Motor neuron (in vitro differentiated cells): ENCODE measurements at regions not wholly inside any gene's neighbourhood (a gene's known extent, or its start where the extent isn't known, plus 50 kb on each side); places are given as distances from the start of the nearest gene placed in this dataset.

ENCODE experiments used
- ATAC-seq, 8 experiments: fragments of 200-7000 bp; cut with Tn5 transposase; replicated peaks in 6 of 8; 2 replicates each; pipeline ENCODE4 v1.8.0; 2021; ENCODE audit warnings: mild to moderate bottlenecking in 8 of 8, moderate library complexity in 8 of 8
- H3K27ac ChIP-seq, 2 donors: fragments of 250-450 bp; sonication (Bioruptor Pico); 2 replicates each; pipeline ENCODE4 v1.9.0; 2021; ENCODE audit warnings: antibody characterized with exemption in 2 of 2, mild to moderate bottlenecking in 2 of 2, moderate library complexity in 1 of 2
- H3K4me1 ChIP-seq, 2 donors: fragments of 250-450 bp; sonication (Bioruptor Pico); replicated peaks in 1 of 2; 2 replicates each; pipeline ENCODE4 v1.6.1; 2021; ENCODE audit warnings: antibody characterized with exemption in 2 of 2, mild to moderate bottlenecking in 2 of 2, moderate library complexity in 1 of 2
- H3K4me3 ChIP-seq, 5 donors: fragments of 250-450 bp; sonication (Bioruptor Pico); 2 replicates each; pipeline ENCODE4 v1.9.0; 2021; ENCODE audit warnings: antibody characterized with exemption in 5 of 5, mild to moderate bottlenecking in 5 of 5, moderate library complexity in 4 of 5
- WGBS, 10 experiments: fragments of 450-650 bp; shearing (Covaris generic); methylation state at CpG; one replicate each; pipeline ENCODE4 v1.0.0; 2022; 5-methylcytosine and 5-hydroxymethylcytosine counted together
- in situ Hi-C, 9 experiments: fragments of 400-800 bp; cut with MboI; loops; one replicate each; pipeline ENCODE4 v1.15.0; 2021; ENCODE audit warnings: low sequenced_read_pairs in 9 of 9, low pct_unique_long_range_greater_than_20kb in 2 of 9; ENCODE audit not compliant: unreplicated experiment in 9 of 9

GRCh38 chr5:107135391-107135790 is 535.3 kb downstream of the EFNA5 start:
- H3K27ac ChIP-seq, result no peak overlapping the region
- no peaks in the 10 kb centered on the region for H3K4me1 ChIP-seq
- H3K4me3 ChIP-seq, result no peak overlapping the region
- in situ Hi-C loops, result no loop called here
- WGBS, 10 experiments, result 0 to 100% (median 93%) methylated on average over 1 to 2 of the region's 2 CpGs; no CpG with 5 or more reads in 1 of the 10 experiments
- no peak for ATAC-seq

- in situ Hi-C loops, result no loop called here
- no peak overlapping the region for H3K4me3 ChIP-seq
- no peaks in the 10 kb centered on the region for H3K4me1 ChIP-seq
- 20 to 100% (median 92%) methylated on average over 1 to 2 of the region's 2 CpGs for WGBS, 10 experiments
- ATAC-seq, result no peak
- H3K27ac ChIP-seq, result no peak overlapping the region
Observed at GRCh38 chr5:107134931-107135330, 535.8 kb downstream of the EFNA5 start.

- no peak overlapping the region for H3K27ac ChIP-seq
- no peaks in the 10 kb centered on the region for H3K4me1 ChIP-seq
- no peak overlapping the region for H3K4me3 ChIP-seq
- in situ Hi-C loops, result no loop called here
- WGBS, 10 experiments, result 0 to 100% (median 38%) methylated on average over 1 of the region's 1 CpG; no CpG with 5 or more reads in 3 of the 10 experiments
- ATAC-seq, result no peak
Observed at GRCh38 chr5:107129051-107129450, 541.7 kb downstream of the EFNA5 start.

DNA sequence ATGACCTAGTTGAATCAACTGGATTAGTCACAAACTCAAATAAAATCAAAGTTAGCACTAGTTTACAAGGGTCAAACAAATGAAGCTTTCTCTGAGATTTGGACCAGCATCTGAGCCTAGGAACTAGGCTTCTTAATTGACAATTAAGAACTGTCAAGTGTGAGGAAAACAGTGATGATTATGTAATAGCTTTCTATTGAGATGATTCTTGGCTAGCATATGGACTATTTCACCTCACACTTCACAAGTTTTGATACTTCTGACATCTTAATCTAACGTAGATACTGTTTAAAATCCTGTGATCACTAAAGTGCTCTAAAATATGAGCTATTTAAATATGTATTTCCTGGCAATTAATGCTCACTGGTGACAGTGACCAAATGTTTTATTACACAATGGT is 542.9 kb downstream of the EFNA5 start:
- no peak overlapping the region for H3K27ac ChIP-seq
- WGBS, 10 experiments, result 0 to 100% (median 85%) methylated on average over 1 of the region's 1 CpG; no CpG with 5 or more reads in 2 of the 10 experiments
- no peaks in the 10 kb centered on the region for H3K4me1 ChIP-seq
- no peak overlapping the region for H3K4me3 ChIP-seq
- no peak for ATAC-seq
- in situ Hi-C loops, result no loop called here

DNA sequence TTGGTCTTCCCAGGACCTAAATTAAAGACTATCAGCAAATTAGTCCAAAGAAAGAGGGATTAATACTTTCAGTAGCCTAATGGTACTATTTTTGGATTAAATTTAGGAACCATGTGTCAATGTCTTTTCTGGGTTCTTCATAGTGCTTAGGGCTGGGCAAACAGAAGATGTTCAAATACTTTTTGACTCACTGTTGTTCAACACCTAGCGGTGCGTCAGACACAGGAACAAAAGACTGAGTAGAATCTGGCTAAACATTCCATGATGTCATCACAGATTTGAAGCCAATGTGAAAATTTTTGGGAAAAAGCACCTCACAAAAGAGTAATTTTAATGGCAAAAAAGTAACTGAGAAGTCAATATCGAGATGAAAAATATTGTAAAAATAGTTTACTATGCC is 544.4 kb downstream of the EFNA5 start:
- no peaks in the 10 kb centered on the region for H3K4me1 ChIP-seq
- 6 to 94% (median 77%) methylated on average over 1 to 3 of the region's 3 CpGs; no CpG with 5 or more reads in 1 of the 10 experiments for WGBS, 10 experiments
- in situ Hi-C loops, result no loop called here
- H3K4me3 ChIP-seq, result no peak overlapping the region
- ATAC-seq, result no peak
- H3K27ac ChIP-seq, result no peak overlapping the region

- in situ Hi-C loops, result no loop called here
- Histone ChIP-seq H3K27ac (no peak overlapping the region), H3K4me1 (no peaks in the 10 kb centered on the region), H3K4me3 (no peak overlapping the region)
- 0 to 100% (median 83%) methylated on average over 1 of the region's 1 CpG; no CpG with 5 or more reads in 1 of the 10 experiments for WGBS, 10 experiments
- no peak for ATAC-seq
Observed at GRCh38 chr5:107124376-107124775, 546.4 kb downstream of the EFNA5 start.

- WGBS, 10 experiments, result 34 to 100% (median 82%) methylated on average over 1 to 2 of the region's 2 CpGs; no CpG with 5 or more reads in 1 of the 10 experiments
- no peak overlapping the region for H3K4me3 ChIP-seq
- H3K4me1 ChIP-seq, result no peaks in the 10 kb centered on the region
- in situ Hi-C loops, result no loop called here
- H3K27ac ChIP-seq, result no peak overlapping the region
- no peak for ATAC-seq
Observed at GRCh38 chr5:107123014-107123413, 547.7 kb downstream of the EFNA5 start.

DNA sequence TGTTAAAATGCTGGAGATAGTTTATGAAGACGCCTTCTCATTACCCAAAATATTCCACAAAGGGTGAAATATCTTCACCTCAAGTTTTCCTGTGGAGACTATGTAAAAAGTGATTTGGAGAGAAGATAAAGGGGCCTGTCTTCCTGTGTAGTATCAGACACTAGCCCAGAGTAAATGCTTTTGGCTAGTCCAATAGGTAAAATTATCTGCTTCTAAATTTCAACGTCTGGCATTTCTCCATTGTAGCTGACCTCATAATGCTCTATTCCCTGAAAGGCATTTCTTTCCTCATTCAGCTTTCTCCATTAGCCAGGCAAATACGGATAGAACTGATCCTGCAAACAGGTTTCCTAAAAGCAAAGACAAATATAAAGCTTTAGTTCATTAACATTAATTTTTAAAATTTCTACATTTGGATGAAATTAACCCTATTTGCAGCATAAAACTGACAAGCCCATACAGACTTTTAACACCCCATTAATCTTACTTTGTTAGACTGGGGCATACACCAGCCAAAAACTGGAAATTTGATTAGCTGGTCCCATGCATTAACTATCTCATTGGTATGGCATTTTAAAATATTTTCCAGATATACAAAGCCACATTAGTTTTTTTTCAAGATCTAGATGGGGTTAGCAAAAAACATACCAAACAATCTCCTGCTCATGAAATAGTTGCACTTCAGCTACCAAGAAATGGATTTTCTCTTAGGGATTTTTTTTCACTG is 548.8 kb downstream of the EFNA5 start:
- Histone ChIP-seq H3K4me1 (no peaks in the 10 kb centered on the region), H3K4me3 (no peak overlapping the region), H3K27ac (no peak overlapping the region)
- no peak for ATAC-seq
- in situ Hi-C loops, result no loop called here
- 17 to 100% (median 66%) methylated on average over 1 to 3 of the region's 3 CpGs; no CpG with 5 or more reads in 1 of the 10 experiments for WGBS, 10 experiments

DNA sequence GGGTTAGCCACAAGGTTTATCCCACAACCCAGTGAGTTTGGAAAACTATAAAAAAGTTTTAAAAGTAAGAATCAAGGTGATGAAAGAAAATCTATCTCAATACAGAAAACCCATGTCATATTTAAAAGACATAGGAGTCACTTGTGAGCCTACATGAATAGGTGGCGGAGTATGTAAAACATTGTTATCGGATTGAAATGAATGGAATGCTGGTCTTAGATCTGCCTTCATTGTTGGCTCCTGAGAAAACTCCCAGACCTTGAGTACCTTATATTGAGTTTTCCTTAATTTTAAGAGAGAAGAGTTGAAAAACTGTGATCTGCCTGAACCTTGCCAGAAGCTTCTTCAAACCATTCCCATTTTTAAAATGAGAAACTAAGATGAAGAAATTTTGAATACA is 551.1 kb downstream of the EFNA5 start:
- 56 to 100% (median 91%) methylated on average over 1 to 2 of the region's 2 CpGs; no CpG with 5 or more reads in 2 of the 10 experiments for WGBS, 10 experiments
- Histone ChIP-seq H3K4me3 (no peak overlapping the region), H3K4me1 (no peaks in the 10 kb centered on the region), H3K27ac (no peak overlapping the region)
- ATAC-seq, result no peak
- in situ Hi-C loops, result no loop called here

DNA sequence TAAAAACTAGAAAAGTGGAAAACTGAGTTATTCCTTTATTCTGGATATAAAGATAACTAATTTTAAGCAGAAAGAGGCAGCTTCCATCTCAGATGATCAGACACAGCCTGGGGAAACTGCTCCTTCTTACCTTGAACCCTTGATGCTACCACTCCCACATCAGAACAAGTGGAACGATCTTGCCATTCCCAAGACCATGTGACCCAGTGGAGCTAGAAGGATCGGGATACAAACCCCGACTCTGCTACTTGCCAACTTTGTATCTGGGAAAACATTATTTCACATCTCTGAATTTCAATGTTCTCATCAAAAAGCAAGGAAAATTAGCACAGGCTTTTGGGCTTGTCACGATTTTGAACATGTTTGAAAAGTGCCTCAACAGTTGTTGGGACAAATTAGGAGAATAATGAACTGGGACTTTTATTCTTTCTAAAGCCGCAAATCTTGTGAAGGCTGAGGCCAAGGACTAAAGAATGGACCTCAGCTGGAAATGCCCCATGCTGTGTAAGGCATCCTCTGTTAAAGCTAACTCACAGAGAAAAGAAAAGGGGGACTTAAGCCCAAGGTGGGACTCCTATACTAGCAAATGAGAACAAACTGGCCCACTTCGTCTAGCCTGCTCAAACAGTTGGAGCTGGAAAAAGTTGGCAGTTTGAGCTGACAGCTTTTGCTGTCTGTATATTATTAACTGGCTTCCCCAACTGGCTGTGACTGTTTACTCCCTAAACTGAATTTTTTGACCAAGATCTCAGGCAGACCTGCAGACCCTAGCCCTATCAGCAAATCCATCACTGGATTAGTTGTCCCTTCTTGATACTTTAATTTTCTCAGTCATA is 552.3 kb downstream of the EFNA5 start:
- no peak overlapping the region for H3K27ac ChIP-seq
- H3K4me3 ChIP-seq, result no peak overlapping the region
- H3K4me1 ChIP-seq, result no peaks in the 10 kb centered on the region
- 20 to 61% (median 53%) methylated on average over 1 to 6 of the region's 6 CpGs; no CpG with 5 or more reads in 1 of the 10 experiments for WGBS, 10 experiments
- in situ Hi-C loops, result no loop called here
- no peak for ATAC-seq

DNA sequence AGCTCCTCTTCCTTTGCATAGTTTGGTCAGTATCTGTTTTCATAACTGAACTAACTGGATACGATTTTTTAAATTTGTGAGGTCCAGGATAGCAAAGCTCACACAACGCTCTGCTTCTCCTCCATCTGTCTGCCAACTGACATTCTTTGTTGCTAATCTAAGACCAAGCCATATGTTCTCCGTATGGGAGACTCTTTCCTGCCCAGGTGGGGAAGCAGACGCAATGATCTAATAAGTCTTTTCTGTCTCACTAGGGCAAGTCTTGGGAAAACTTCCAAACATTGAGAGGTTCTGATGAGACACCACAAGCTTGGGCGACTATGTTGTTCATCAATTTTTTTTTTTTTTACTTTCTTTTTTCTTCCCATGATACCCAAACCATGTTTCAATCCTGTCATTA is 558.5 kb downstream of the EFNA5 start:
- H3K4me1 ChIP-seq, result no peaks in the 10 kb centered on the region
- in situ Hi-C loops, result no loop called here
- H3K4me3 ChIP-seq, result no peak overlapping the region
- no peak for ATAC-seq
- H3K27ac ChIP-seq, result no peak overlapping the region
- WGBS, 10 experiments, result 4 to 95% (median 79%) methylated on average over 1 to 5 of the region's 5 CpGs

DNA sequence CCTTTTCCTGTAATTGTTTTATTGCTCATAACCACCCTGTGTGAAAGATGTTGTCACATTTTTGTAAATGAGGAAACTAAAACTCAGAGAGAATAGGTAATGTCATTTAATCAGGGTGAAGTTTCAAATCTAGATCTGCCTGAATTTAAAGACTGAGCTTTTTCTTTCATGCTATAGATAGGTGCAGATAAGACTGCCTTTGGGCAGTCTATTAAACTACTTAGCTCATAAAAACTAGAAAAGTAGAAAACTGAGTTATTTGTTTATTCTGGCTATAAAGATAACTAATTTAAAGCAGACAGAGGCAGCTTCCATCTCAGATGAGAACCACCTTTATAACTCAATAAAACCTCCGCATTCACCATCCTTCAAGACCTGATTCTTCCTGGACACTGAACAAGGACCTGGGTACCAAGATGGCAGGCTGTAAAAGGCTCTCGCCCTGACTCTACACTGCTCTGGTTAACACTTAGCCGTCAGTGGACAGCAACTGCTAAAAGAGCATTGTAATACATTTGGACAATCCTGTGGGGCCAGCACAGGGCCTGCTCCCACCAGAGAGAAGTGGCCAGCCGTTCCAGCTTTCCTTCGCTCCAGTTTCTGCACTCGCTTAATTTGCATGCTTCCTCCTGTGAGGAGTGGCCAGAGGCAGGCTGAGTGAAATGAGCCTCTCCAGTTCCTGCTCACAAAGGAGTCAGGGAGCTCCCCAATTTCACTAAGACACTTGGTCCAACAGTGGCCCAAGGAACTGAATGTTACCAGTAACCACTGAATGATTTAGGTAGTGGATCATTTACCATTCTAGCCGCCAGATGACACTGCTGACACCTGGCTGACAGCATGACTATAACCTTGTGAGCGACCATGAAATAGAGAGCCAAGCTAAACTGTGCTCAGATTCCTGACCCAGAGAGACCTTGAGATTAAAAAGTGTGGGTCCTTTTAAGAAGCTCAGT is 566.4 kb downstream of the EFNA5 start:
- H3K4me3 ChIP-seq, result no peak overlapping the region
- peak in 1 of 8 experiments; percentile 46 for ATAC-seq
- WGBS, 10 experiments, result 58 to 100% (median 82%) methylated on average over 1 to 8 of the region's 8 CpGs; no CpG with 5 or more reads in 2 of the 10 experiments
- H3K27ac ChIP-seq, result no peak overlapping the region
- in situ Hi-C loops, result no loop called here
- peaks cover 2% of the 10 kb centered on the region in 2 donors for H3K4me1 ChIP-seq
